ENCODE measurements at regions not wholly inside any gene's neighbourhood (a gene's known extent, or its start where the extent isn't known, plus 50 kb on each side); places are given as distances from the start of the nearest gene placed in this dataset.

DNA sequence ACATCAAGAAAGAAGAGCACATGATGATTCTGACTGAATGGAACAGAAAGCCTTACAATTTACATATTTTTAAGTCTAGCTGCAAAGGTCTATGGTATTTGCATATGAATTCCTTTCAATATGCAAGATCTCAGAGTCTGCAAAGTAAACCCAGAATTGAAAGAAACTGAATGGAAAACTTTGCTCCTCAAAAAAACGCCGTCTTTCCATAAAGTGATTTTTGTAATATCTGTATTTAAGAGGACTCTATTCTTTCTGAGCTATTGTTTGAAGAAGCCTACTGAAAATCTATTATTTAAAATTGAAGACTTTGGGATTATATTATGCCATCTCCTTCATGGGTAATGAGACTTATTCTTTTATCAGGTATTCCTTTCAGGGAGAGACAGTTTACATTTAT, 1894.4 kb downstream of the STIM2 start (continued):
- TF ChIP-seq, protein P1, sequence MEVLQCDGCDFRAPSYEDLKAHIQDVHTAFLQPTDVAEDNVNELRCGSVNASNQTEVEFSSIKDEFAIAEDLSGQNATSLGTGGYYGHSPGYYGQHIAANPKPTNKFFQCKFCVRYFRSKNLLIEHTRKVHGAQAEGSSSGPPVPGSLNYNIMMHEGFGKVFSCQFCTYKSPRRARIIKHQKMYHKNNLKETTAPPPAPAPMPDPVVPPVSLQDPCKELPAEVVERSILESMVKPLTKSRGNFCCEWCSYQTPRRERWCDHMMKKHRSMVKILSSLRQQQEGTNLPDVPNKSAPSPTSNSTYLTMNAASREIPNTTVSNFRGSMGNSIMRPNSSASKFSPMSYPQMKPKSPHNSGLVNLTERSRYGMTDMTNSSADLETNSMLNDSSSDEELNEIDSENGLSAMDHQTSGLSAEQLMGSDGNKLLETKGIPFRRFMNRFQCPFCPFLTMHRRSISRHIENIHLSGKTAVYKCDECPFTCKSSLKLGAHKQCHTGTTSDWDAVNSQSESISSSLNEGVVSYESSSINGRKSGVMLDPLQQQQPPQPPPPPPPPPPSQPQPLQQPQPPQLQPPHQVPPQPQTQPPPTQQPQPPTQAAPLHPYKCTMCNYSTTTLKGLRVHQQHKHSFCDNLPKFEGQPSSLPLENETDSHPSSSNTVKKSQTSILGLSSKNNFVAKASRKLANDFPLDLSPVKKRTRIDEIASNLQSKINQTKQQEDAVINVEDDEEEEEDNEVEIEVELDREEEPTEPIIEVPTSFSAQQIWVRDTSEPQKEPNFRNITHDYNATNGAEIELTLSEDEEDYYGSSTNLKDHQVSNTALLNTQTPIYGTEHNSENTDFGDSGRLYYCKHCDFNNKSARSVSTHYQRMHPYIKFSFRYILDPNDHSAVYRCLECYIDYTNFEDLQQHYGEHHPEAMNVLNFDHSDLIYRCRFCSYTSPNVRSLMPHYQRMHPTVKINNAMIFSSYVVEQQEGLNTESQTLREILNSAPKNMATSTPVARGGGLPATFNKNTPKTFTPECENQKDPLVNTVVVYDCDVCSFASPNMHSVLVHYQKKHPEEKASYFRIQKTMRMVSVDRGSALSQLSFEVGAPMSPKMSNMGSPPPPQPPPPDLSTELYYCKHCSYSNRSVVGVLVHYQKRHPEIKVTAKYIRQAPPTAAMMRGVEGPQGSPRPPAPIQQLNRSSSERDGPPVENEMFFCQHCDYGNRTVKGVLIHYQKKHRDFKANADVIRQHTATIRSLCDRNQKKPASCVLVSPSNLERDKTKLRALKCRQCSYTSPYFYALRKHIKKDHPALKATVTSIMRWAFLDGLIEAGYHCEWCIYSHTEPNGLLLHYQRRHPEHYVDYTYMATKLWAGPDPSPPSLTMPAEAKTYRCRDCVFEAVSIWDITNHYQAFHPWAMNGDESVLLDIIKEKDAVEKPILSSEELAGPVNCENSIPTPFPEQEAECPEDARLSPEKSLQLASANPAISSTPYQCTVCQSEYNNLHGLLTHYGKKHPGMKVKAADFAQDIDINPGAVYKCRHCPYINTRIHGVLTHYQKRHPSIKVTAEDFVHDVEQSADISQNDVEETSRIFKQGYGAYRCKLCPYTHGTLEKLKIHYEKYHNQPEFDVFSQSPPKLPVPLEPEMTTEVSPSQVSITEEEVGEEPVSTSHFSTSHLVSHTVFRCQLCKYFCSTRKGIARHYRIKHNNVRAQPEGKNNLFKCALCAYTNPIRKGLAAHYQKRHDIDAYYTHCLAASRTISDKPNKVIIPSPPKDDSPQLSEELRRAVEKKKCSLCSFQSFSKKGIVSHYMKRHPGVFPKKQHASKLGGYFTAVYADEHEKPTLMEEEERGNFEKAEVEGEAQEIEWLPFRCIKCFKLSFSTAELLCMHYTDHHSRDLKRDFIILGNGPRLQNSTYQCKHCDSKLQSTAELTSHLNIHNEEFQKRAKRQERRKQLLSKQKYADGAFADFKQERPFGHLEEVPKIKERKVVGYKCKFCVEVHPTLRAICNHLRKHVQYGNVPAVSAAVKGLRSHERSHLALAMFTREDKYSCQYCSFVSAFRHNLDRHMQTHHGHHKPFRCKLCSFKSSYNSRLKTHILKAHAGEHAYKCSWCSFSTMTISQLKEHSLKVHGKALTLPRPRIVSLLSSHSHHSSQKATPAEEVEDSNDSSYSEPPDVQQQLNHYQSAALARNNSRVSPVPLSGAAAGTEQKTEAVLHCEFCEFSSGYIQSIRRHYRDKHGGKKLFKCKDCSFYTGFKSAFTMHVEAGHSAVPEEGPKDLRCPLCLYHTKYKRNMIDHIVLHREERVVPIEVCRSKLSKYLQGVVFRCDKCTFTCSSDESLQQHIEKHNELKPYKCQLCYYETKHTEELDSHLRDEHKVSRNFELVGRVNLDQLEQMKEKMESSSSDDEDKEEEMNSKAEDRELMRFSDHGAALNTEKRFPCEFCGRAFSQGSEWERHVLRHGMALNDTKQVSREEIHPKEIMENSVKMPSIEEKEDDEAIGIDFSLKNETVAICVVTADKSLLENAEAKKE (CRISPR knock-in tag; IDR thresholded peaks at IDR 0.05): no peak
- no peak for TF ChIP-seq STAT1 (IDR thresholded peaks at IDR 0.05; ENCODE audit: unreplicated experiment)
- TF ChIP-seq, protein P2, sequence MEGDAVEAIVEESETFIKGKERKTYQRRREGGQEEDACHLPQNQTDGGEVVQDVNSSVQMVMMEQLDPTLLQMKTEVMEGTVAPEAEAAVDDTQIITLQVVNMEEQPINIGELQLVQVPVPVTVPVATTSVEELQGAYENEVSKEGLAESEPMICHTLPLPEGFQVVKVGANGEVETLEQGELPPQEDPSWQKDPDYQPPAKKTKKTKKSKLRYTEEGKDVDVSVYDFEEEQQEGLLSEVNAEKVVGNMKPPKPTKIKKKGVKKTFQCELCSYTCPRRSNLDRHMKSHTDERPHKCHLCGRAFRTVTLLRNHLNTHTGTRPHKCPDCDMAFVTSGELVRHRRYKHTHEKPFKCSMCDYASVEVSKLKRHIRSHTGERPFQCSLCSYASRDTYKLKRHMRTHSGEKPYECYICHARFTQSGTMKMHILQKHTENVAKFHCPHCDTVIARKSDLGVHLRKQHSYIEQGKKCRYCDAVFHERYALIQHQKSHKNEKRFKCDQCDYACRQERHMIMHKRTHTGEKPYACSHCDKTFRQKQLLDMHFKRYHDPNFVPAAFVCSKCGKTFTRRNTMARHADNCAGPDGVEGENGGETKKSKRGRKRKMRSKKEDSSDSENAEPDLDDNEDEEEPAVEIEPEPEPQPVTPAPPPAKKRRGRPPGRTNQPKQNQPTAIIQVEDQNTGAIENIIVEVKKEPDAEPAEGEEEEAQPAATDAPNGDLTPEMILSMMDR (conservative IDR thresholded peaks at IDR 0.05; ENCODE audit: low read depth in 2 of 2): no peak
- no peak for TF ChIP-seq CREB1 (CRISPR knock-in tag; IDR thresholded peaks at IDR 0.05; ENCODE audit: low read depth)

DNA sequence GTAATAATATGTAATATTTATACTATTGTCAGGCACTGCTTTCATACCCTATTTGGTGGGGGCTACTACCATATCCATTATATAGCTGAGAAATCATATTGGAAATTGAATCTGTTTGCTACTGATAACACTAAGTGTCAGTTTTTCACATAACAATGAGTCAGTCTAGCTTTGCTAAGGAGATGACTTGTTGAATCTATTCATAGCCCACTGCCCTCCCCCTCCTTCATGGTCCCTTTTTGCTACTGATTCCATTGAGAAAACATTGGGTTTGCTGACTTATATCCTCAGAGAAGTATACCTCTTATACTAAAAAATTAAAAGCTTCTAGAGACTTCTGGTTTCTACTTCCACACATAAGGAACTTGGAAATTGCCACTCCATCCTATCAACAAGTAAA, 1898.4 kb downstream of the STIM2 start:
- Histone ChIP-seq H3K4me3 (no peak overlapping the region), H3K36me3 (ENCODE audit: insufficient read depth) (no peaks in the 10 kb centered on the region), H3K27ac (ENCODE audit: low read depth) (no peak overlapping the region), H3K4me2 (no peak overlapping the region), H3K27me3 (ENCODE audit: insufficient read depth) (no peaks in the 10 kb centered on the region), H3K9me2 (ENCODE audit: insufficient read depth) (no peaks in the 10 kb centered on the region), H3K79me2 (replicated peaks; ENCODE audit: insufficient read depth) (no peaks in the 10 kb centered on the region), H2AFZ (no peak overlapping the region), H3F3A (replicated peaks; ENCODE audit: low read depth) (no peaks in the 10 kb centered on the region), H4K20me1 (replicated peaks; ENCODE audit: insufficient read depth) (no peaks in the 10 kb centered on the region), H3K4me1 (ENCODE audit: insufficient read depth) (peaks cover 18% of the 10 kb centered on the region)
- ATAC-seq: no peak
- DNase-seq (ENCODE audit: low spot score): no peak
- H3K27ac Mint-ChIP-seq: no peak overlapping the region
- H3K4me3 Mint-ChIP-seq: no peak overlapping the region
- peaks cover 12% of the 10 kb centered on the region for H3K4me1 Mint-ChIP-seq
- no peaks in the 10 kb centered on the region for H3K27me3 Mint-ChIP-seq (ENCODE audit: insufficient read depth, low read depth, poor library complexity)
- no peaks in the 10 kb centered on the region; the same call in 2 of the 3 replicates for H3K9me3 Mint-ChIP-seq
- TF ChIP-seq ZNF114 (CRISPR knock-in tag; IDR thresholded peaks at IDR 0.05) (no peak), EZH2phosphoT487 (IDR thresholded peaks at IDR 0.05; ENCODE audit: unreplicated experiment) (no peak), ZNF331 (CRISPR knock-in tag; IDR thresholded peaks at IDR 0.05; ENCODE audit: low read depth) (no peak), CREB1 (CRISPR knock-in tag; IDR thresholded peaks at IDR 0.05; ENCODE audit: low read depth) (no peak), POLR2AphosphoS5 (IDR thresholded peaks at IDR 0.05; ENCODE audit: low read depth) (no peak), EZH2 (IDR thresholded peaks at IDR 0.05; ENCODE audit: low read depth, unreplicated experiment) (no peak)
- no peaks in the 10 kb centered on the region for H3K36me3 Mint-ChIP-seq (ENCODE audit: low read depth)
